ENCODE measurements at regions not wholly inside any gene's neighbourhood (a gene's known extent, or its start where the extent isn't known, plus 50 kb on each side); places are given as distances from the start of the nearest gene placed in this dataset.

GRCh38 chr14:22411398-22412055, 177.5 kb downstream of the DAD1 start:
- TF ChIP-seq CTCF (IDR thresholded peaks at IDR 0.05 in 8 of 11, conservative IDR thresholded peaks at IDR 0.05 in 3 of 11) (no peak), POLR2AphosphoS5 (IDR thresholded peaks at IDR 0.05) (no peak), POLR2A (IDR thresholded peaks at IDR 0.05) (no peak)
